Stimulated activated CD4-positive, alpha-beta T cell treated with anti-CD3 and anti-CD28 coated beads, Interleukin-4, amount 100 ng/mL, for 1 hour (primary cell): ENCODE measurements at regions not wholly inside any gene's neighbourhood (a gene's known extent, or its start where the extent isn't known, plus 50 kb on each side); places are given as distances from the start of the nearest gene placed in this dataset.

Source experiments
- DNase-seq: peaks from one replicate; pipeline ENCODE4 v3.0.0-alpha.2; 2020

DNA sequence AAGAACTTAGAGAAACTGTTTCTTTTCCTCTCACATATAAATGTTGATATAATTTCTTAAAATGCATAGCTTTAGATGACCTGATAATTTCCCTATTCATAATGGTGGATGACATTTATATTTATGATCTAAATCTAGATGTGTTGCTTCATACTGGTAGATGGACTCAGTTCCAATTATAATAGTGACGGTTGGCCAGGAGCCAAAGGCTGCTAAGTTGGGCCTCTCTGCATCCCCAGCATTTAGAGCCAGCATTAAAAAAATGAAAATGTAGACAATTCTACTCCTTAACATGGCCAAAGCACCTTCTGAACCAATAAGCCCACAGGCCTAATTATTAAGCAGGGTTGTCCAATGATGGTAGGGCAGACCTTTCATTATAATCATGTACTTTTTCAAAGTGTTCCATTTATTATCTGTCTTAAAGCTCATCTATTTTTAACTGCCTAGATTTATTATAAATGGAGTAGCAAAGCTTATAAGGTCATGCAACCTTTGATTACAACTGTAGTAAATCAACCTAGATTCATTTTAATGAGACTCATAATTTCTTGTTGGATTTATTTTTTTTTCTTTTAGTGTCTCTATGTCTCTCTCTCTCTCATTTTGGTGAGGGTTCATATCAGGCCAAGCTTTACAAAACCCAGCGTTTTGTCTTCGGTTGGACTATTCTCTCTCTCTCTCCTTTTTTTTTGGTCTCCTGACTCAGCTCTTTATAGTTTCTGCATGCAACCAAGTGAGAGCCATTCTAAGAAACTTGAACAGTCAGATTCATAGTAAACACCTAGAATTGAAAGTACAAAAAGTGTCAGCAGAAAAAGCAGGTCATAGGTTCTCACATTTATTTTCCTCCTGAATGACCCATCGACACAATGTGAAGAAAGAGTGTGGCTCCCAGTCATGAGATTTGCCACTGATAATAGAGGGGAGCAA is 2016.1 kb upstream of the PIK3C3 start:
- no peak for DNase-seq

GRCh38 chr18:39935598-39935997 is 2019.4 kb upstream of the PIK3C3 start:
- DNase-seq: no peak

DNA sequence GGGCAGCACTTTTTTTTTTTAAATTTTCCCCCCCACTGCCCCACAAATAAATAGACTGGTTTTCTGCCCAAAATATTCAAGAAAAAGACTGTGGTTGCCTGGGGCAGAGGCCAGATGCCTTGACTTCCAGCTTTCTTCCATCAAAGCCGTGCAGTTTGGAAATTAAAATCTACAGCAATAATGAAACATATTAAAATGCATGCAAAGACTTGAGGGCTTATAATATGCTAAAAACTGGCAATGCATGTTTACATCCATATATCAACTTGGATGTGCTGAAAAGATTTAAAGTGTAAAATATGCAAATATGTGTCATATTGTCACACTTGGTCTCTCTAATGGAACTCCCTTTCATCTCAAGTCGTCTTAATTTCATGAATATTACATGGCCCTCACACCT is 2036.2 kb upstream of the PIK3C3 start:
- DNase-seq: no peak

DNA sequence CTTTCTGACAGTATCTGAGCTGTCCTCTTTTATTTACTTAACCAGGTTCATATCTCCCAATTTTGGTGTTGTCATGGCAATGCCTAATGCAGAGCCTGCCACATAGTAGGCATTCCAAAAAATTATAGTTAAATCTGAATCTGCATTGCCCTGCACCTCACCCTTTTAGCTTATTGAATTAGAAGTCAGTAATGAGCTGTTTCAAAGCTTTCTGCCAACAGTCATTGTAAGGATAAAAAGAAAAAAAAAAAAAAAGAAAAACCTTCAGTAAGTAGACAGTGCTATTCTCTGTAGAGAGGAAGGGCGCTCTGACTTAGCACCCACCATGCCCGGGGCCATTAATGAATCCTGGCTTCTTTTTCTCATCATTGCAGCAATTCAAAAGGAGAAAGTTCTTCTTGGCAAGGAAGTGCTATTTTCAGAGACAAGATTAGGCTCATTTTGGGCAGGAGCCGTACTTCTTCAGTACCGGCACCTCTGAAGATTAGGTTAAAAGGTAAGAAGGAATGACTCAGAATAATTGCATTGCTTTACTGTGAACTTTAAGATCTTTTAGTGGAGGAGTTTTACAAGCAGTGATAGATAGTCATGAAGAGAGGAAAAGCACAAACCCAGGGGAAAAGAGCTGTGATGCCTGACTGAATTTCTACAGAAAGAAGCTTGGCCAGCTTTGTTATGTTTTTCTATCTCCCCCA is 2041.2 kb upstream of the PIK3C3 start:
- DNase-seq: no peak

DNA sequence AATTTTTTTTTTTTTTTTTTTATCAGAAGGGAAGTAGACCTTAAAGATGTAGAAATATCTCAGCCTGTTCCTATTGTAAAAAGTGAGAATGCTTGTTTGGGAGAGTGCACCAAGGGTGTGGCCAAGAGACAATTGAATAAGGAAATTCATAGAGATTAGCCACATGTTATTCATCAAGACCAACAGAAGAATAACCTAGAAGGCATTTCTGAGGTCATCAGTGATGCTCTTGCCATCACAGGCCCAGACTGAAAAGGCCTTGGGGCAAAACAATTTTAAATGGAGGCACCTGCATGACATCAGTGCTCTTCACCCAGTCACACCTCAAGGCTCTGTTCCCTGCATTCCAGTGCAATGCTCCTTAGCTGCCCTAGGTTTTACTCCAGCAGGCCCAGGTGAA is 2043.3 kb upstream of the PIK3C3 start:
- no peak for DNase-seq

GRCh38 chr18:39909706-39910105 is 2045.3 kb upstream of the PIK3C3 start:
- DNase-seq: no peak

DNA sequence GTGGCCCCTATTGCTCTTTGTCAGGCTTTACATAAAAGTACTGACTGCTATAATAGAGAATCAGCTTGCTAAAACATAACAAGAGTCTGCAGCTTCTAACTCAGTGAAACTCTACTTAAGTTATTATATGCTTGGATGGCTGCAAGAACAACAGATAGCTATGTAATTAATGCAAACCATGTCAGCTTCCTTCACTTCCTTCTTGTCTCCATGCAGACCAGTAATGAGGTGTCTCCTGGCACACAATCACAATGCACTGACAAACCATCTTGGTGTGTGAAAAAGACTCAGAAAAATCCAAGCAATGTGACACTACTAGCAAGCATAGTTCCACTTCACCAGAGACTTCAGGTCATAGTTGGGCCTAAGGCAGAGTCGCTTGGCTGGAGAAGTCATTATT is 2068.9 kb upstream of the PIK3C3 start:
- no peak for DNase-seq

DNA sequence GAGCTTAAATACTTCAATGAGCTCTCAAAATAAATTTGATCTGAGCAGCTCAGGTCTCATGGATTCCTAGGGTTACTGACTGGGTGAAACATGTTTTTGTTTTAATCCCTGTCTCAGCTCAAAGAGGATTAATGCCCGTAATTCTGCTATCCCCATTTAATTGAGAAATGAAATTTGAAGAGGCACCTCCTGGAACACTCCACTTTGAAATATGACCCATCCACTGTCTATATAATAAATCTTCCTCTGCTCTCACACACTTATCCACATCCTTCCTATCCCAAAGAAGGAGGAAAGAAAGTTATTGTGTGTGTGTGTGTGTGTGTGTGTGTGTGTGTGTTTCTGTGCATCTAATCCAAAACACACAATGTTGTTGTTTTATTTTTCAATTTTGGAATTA is 2082.4 kb upstream of the PIK3C3 start:
- no peak for DNase-seq

GRCh38 chr18:39871961-39872360 is 2083.1 kb upstream of the PIK3C3 start:
- no peak for DNase-seq

- no peak for DNase-seq
These were observed 2084.4 kb upstream of the PIK3C3 start for GRCh38 chr18:39870591-39870990.

DNA sequence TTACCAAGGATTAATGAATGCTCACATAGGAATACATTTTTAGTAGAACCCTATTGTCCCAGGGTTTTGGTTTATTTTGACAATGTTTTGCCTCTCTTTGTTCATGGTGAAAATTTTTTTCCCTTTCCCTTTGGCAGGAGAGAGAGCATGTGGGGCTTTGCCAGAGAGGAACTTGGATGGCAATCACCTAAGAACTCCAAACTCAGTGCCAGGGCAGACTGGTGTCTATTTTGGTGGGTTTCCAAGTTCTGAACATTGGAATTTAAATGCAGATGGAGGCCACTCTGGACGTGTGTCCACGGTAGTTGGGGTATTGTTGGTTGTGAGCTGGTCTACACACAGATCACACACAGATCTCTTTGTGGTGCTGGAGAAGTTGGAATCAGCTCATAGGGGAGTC is 2091.1 kb upstream of the PIK3C3 start:
- DNase-seq: no peak

DNA sequence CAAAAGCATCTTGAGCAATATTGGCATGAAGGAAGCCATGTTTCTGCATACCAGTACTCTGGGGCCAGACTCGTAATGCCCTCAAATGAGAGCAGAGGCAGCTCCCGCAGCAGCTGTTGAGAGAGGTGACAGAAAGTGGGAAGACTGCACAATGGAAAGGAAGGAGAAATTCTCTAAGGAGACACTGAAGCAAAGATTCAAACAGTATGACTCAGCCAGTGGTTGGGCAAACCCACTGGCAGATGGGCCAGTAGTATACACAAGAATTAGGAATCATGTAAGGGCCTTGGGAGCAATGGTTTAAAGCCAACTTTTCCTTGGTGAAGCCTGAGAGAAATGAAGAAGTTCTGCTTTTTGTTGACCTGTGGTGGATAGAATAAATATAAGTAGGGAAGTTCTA is 2092.7 kb upstream of the PIK3C3 start:
- no peak for DNase-seq

GRCh38 chr18:39854291-39854690 is 2100.7 kb upstream of the PIK3C3 start:
- DNase-seq: no peak

GRCh38 chr18:39846265-39846664 is 2108.8 kb upstream of the PIK3C3 start:
- DNase-seq: no peak

DNA sequence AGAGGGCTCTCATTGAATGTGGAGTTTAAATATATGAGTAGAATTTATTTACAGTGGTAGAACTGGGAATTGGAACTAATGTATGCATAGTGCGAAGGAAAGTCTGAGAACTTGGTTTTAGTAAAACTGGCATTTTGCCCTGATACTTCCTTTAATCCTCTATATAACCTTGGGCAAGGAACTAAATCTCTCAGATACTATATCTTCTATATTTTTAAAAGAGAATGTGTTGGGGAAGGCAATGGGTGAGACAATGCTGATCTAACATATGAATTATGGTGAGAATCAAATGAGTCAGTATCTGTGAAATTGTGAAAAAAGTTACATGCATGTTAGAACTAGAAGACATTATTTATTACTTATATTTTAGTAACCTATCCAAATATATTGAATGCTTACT is 2109.4 kb upstream of the PIK3C3 start:
- no peak for DNase-seq

DNA sequence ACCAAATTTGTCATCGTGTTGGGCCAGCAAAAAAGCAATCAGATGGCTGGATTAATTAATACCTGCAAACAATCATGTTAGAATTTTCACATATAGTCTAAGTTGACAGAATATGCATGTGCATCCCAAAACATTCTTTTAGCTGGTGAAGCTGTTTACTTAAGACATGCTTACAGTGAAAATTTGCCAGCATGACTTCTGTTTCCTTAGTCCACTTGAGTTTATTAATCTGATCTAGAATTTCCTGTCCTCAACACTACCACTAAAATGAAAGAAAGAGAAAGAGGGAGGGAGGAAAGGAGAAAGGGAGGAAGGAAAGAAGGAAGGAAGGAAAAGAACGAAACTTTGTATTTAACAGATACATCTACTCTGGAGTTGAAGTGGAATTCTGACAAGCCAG is 2109.9 kb upstream of the PIK3C3 start:
- DNase-seq: no peak

DNA sequence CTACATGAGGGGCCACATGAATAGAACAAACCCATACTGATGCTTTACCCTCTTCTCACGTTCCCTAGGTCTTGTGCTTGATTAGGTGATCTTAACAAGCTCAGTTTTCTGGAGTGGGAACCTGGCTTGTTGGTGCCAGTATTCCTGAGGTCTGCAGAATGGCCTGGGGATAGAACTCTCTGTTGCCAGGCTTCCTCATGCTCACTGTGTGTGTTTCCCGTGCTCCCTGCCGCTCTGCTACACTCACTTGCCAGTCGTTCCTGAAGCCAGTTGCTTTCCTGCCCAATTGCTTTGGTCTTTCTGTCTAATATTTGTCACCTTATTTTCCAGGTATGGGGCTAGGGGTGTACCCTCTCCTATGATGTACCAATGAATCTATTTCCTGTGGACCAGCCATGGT is 2111.5 kb upstream of the PIK3C3 start:
- no peak for DNase-seq

DNA sequence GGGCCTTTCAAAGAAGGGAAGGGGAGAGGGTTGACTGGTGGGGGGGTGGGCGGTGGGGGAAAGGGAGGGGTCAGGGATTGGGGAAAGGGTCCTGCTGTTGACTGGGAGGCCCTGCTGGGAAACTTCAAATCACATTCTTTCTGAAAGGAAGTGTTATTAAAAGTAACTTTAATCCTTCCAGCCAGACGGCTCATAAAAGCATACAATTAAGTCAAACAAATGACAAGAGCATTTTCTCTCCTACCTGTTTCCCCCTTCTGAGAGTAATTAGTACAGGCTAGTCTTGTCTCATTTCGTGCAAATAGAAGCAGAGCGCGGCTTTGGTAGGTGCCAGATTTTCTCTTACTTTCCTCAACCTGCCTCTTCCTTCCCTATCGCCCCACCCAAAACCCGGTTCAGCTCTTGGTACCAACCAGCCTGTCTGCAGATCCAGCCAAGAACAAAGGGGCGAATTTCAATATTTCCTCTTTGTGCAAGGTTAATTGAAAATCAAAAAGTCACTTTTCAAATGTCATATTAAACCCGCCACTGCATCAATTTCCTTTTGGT is 2112.6 kb upstream of the PIK3C3 start:
- no peak for DNase-seq

GRCh38 chr18:39841482-39842365 is 2113.3 kb upstream of the PIK3C3 start:
- no peak for DNase-seq

DNA sequence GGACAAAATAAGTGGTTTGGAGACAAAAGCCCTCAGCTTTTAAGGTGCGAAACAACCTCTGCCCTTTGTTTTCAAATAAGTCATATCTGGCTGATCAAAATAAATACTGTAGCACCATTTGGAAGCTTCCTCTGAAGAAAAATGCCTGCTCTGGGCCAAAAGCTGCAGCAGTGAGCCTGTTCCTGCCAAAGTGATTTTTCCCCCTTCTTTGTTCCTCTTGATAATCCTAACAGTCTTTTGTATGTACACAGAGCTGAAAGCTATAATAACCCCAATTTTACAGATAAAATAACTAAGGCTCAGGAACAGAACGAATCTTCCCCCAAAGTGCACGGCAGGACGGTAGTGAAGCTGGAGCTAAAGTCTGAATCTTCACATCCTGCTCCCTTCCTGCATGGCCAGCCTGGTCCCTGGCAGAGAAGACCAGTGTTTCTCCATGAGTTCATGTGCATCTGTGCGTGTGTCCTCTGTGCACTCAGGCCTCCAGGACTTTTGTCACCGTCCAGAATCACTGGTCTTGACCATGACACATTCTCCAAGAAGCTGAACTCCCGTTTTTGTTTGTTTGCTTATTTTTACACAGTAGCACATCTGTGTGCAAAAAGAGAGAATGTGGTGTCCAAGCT is 2114.1 kb upstream of the PIK3C3 start:
- DNase-seq: no peak

DNA sequence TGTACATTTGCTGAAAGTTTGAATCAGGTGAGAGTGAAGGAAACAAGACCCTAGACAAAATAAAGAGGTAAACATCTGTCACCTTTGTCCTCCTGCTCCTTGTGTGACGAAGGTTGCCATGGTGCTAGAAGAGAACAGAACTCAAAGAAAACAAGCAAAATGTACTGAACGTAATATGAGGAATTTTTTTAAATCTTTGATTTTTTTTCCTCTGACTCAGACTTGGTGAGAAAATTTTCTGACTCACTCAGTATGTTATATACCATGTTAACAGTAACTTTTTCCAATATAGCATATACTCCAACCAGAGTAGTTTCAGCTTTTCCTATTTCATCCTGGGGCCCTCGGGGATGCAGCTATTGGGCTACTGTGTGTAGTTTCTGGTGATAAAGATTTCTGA is 2114.6 kb upstream of the PIK3C3 start:
- DNase-seq: no peak

DNA sequence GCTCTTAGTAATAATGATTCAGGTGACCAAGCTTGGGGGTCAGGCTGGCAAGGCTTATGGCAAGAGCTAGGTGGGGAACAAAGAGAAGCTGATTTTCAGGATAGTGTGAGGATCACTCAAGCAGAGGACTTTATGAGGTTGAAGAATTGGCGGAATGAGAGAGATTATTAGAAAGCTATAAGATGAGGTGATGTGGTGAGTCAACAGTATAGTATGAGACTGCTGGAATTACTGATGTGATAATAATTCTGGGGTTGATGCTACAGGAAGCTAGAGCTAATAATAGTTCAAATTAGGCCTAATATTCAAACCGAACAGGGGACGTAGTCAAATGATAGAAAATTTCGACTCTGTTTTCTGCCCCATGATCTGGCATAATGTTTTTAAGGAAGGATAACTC is 2115.3 kb upstream of the PIK3C3 start:
- DNase-seq: no peak

DNA sequence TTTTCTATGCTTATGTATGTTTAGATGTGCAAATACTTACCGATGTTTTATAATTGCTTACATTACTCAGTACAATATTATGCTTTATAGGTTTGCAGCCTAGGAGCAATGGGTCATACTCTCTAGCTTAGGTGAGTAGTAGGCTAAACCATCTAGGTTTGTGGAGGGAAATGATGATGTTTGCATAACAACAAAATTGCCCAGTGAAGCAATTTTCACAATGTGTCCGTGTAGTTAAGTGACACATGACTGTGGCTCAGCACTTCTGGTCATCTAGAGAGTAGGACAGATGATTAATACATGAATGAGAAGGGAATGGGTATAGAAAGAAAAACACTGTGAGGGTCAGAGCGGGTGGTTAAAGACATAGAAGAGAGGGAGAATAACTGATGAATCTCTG is 2116.2 kb upstream of the PIK3C3 start:
- no peak for DNase-seq
